Hepatocyte (in vitro differentiated cells): ENCODE measurements at regions not wholly inside any gene's neighbourhood (a gene's known extent, or its start where the extent isn't known, plus 50 kb on each side); places are given as distances from the start of the nearest gene placed in this dataset.

Experiments used
- EZH2 ChIP-seq: fragments of 200-600 bp; sonication (generic); IDR thresholded peaks from 2 replicates; pipeline ENCODE4 v1.6.1; 2016; ENCODE audit warnings: antibody characterized with exemption, mild to moderate bottlenecking, borderline replicate concordance
- TF ChIP-seq, protein P1 (sequence below): fragments of 200-600 bp; sonication (generic); IDR thresholded peaks from 2 replicates; pipeline ENCODE4 v1.5.1; 2016; ENCODE audit warnings: antibody characterized with exemption, mild to moderate bottlenecking; ENCODE audit not compliant: poor library complexity

- TF ChIP-seq, protein P1, sequence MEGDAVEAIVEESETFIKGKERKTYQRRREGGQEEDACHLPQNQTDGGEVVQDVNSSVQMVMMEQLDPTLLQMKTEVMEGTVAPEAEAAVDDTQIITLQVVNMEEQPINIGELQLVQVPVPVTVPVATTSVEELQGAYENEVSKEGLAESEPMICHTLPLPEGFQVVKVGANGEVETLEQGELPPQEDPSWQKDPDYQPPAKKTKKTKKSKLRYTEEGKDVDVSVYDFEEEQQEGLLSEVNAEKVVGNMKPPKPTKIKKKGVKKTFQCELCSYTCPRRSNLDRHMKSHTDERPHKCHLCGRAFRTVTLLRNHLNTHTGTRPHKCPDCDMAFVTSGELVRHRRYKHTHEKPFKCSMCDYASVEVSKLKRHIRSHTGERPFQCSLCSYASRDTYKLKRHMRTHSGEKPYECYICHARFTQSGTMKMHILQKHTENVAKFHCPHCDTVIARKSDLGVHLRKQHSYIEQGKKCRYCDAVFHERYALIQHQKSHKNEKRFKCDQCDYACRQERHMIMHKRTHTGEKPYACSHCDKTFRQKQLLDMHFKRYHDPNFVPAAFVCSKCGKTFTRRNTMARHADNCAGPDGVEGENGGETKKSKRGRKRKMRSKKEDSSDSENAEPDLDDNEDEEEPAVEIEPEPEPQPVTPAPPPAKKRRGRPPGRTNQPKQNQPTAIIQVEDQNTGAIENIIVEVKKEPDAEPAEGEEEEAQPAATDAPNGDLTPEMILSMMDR: no peak
- no peak for TF ChIP-seq EZH2
These were observed 253.1 kb upstream of the IRX1 start for GRCh38 chr5:3342271-3343100.
